ENCODE measurements at regions not wholly inside any gene's neighbourhood (a gene's known extent, or its start where the extent isn't known, plus 50 kb on each side); places are given as distances from the start of the nearest gene placed in this dataset.

GRCh38 chr16:65663774-65664173 is 541.9 kb upstream of the CDH11 start:
- TF ChIP-seq POLR2AphosphoS5 (IDR thresholded peaks at IDR 0.05; ENCODE audit: low read depth, low read length) (no peak), SPI1 (IDR thresholded peaks at IDR 0.05; ENCODE audit: low read depth, low read length) (no peak), TAF1 (IDR thresholded peaks at IDR 0.05; ENCODE audit: low read depth, low read length) (no peak), POU2F2 (IDR thresholded peaks at IDR 0.05; ENCODE audit: low read depth, low read length) (no peak), POLR2A (IDR thresholded peaks at IDR 0.05; ENCODE audit: low read depth, low read length) (no peak), PAX5 (IDR thresholded peaks at IDR 0.05; ENCODE audit: insufficient read depth, low read length, severe bottlenecking) (no peak)
- no peak for DNase-seq (ENCODE audit: insufficient read length, low spot score)
- FAIRE-seq: no peak

DNA sequence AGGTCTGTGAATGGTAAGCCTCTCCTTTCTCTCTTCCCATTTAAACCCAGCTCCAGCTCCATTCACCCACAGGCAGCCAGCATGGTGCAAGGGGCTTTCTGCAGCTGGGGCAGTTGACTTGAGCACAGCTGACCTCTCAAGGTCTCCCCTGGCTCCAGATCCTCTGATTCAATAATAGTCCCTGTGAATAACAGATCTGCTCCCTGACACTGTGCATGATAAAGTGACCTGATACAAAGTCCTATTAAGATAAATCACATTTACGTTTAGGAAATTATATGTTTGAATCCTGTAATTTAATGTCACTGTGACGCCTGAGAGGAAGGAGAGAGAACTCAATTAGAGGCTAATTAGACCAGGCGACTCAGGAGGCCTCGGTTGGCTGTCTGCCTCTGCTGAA is 540.4 kb upstream of the CDH11 start:
- no peak for DNase-seq (ENCODE audit: insufficient read length, low spot score)
- FAIRE-seq: no peak
- no peak for TF ChIP-seq TAF1 (IDR thresholded peaks at IDR 0.05; ENCODE audit: low read depth, low read length)
- no peak for TF ChIP-seq PAX5 (IDR thresholded peaks at IDR 0.05; ENCODE audit: insufficient read depth, low read length, severe bottlenecking)
- no peak for TF ChIP-seq POU2F2 (IDR thresholded peaks at IDR 0.05; ENCODE audit: low read depth, low read length)
- no peak for TF ChIP-seq POLR2AphosphoS5 (IDR thresholded peaks at IDR 0.05; ENCODE audit: low read depth, low read length)
- no peak for TF ChIP-seq POLR2A (IDR thresholded peaks at IDR 0.05; ENCODE audit: low read depth, low read length)
- TF ChIP-seq SPI1 (IDR thresholded peaks at IDR 0.05; ENCODE audit: low read depth, low read length): no peak

DNA sequence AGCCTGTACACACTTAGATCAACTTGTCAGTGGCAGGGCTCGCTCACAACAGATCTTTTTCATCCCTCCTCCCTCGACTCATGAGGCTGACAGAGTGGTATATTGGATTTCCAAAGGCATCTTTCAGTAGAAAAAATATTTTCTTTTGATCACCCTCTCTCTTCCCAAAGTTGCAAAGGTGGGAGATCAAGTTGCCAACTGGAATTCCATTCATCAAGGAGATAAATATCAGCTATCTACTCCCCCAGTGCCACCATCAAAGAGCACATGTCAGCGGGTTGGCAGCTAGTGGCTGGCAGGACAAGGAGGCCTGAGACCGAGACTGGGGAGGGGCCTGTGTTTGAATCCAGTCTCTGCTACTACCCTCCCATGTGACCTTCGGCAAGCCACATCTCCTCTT is 539.7 kb upstream of the CDH11 start:
- DNase-seq (ENCODE audit: insufficient read length, low spot score): no peak
- TF ChIP-seq POLR2AphosphoS5 (IDR thresholded peaks at IDR 0.05; ENCODE audit: low read depth, low read length) (no peak), POLR2A (IDR thresholded peaks at IDR 0.05; ENCODE audit: low read depth, low read length) (no peak), POU2F2 (IDR thresholded peaks at IDR 0.05; ENCODE audit: low read depth, low read length) (no peak), TAF1 (IDR thresholded peaks at IDR 0.05; ENCODE audit: low read depth, low read length) (no peak), SPI1 (IDR thresholded peaks at IDR 0.05; ENCODE audit: low read depth, low read length) (no peak), PAX5 (IDR thresholded peaks at IDR 0.05; ENCODE audit: insufficient read depth, low read length, severe bottlenecking) (no peak)

DNA sequence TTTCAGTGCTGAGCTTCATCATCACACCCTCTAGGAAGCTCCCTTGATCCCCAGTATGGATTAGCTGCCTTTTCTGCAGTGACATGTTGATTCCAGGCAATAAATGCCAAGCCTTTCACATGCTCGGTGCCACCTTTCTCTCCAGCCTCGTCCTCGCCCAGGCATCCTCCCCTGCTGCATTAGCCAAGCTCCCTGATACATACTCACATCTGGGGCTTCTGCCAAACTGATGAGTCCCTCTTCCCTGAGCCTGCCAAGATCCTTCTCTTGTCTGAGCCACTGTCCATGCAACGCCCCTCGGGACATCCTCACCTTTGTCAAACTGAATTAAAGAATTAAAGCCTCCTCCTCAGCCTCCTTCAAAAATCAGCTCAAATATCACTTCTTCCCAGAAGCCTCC is 538.5 kb upstream of the CDH11 start:
- TF ChIP-seq POLR2A (IDR thresholded peaks at IDR 0.05; ENCODE audit: low read depth, low read length): no peak
- TF ChIP-seq SPI1 (IDR thresholded peaks at IDR 0.05; ENCODE audit: low read depth, low read length): no peak
- TF ChIP-seq POLR2AphosphoS5 (IDR thresholded peaks at IDR 0.05; ENCODE audit: low read depth, low read length): no peak
- TF ChIP-seq TAF1 (IDR thresholded peaks at IDR 0.05; ENCODE audit: low read depth, low read length): no peak
- no peak for TF ChIP-seq PAX5 (IDR thresholded peaks at IDR 0.05; ENCODE audit: insufficient read depth, low read length, severe bottlenecking)
- TF ChIP-seq POU2F2 (IDR thresholded peaks at IDR 0.05; ENCODE audit: low read depth, low read length): no peak
- no peak for DNase-seq (ENCODE audit: insufficient read length, low spot score)
- no peak for FAIRE-seq

More for the DNA sequence above, 539.7 kb upstream of the CDH11 start:
- no peak for FAIRE-seq

DNA sequence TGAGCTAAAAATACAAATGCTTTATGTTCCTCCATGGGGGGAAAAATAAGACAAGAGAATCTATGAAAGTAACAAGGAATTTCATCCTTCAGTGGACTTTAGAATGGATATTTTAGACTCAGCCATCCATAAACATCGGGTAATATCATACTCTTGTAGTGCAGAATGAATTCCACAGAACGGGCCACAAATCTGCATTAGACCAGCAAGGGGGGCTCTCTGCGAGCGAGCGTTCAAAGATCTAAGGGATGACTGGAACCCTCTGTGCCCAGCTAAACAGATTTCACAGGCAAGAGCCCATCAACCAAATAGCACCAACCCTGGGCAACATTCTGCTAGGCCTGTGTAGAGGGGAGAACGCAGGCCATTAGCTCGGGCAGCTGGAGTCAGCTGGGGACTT is 537.9 kb upstream of the CDH11 start:
- no peak for FAIRE-seq
- no peak for DNase-seq (ENCODE audit: insufficient read length, low spot score)
- TF ChIP-seq POLR2AphosphoS5 (IDR thresholded peaks at IDR 0.05; ENCODE audit: low read depth, low read length) (no peak), POLR2A (IDR thresholded peaks at IDR 0.05; ENCODE audit: low read depth, low read length) (no peak), TAF1 (IDR thresholded peaks at IDR 0.05; ENCODE audit: low read depth, low read length) (no peak), SPI1 (IDR thresholded peaks at IDR 0.05; ENCODE audit: low read depth, low read length) (no peak), PAX5 (IDR thresholded peaks at IDR 0.05; ENCODE audit: insufficient read depth, low read length, severe bottlenecking) (no peak), POU2F2 (IDR thresholded peaks at IDR 0.05; ENCODE audit: low read depth, low read length) (no peak)

DNA sequence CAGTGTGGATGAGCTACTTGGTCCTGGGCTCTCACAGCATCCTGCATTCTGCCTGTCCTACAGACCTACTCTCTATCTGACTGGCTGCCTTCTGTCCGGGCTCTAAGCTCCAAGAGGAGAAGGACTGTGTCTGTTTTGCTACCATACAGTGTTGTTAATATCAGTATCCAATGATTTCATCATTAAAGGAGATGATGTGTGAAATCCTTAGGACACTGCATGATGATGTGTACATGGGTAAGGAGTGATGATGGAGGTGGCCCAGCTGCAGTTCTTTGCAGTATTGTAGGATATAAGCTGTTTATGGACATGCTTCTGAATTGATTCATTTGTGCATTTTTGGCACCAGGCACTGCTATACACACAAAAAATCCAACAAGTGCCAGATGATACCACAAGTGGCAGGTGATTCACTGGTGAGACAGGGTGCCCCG is 536.9 kb upstream of the CDH11 start:
- FAIRE-seq: no peak
- no peak for TF ChIP-seq SPI1 (IDR thresholded peaks at IDR 0.05; ENCODE audit: low read depth, low read length)
- TF ChIP-seq POLR2A (IDR thresholded peaks at IDR 0.05; ENCODE audit: low read depth, low read length): no peak
- no peak for TF ChIP-seq POLR2AphosphoS5 (IDR thresholded peaks at IDR 0.05; ENCODE audit: low read depth, low read length)
- TF ChIP-seq TAF1 (IDR thresholded peaks at IDR 0.05; ENCODE audit: low read depth, low read length): no peak
- TF ChIP-seq PAX5 (IDR thresholded peaks at IDR 0.05; ENCODE audit: insufficient read depth, low read length, severe bottlenecking): no peak
- TF ChIP-seq POU2F2 (IDR thresholded peaks at IDR 0.05; ENCODE audit: low read depth, low read length): no peak

DNA sequence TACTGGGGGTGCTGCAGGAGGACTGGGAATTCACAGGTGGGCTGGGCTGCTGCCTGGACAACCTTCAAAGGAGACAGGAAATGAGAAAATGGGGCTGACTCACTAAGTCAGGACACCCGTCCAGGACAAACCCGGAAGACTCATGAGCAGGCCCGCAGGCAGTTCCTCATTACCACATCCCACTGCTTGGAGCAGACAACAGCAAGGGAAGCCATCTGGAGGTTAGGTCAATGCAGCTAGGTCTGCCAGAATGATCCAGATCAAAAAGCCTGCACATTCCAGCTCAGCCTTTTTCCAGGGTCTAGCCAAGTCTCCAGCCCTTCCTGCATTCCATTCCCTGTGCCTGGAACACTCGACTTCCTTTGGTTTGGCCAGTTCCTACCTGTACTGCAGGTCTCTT is 536.5 kb upstream of the CDH11 start:
- TF ChIP-seq SPI1 (IDR thresholded peaks at IDR 0.05; ENCODE audit: low read depth, low read length): no peak
- TF ChIP-seq POLR2AphosphoS5 (IDR thresholded peaks at IDR 0.05; ENCODE audit: low read depth, low read length): no peak
- no peak for TF ChIP-seq POLR2A (IDR thresholded peaks at IDR 0.05; ENCODE audit: low read depth, low read length)
- TF ChIP-seq TAF1 (IDR thresholded peaks at IDR 0.05; ENCODE audit: low read depth, low read length): no peak
- TF ChIP-seq POU2F2 (IDR thresholded peaks at IDR 0.05; ENCODE audit: low read depth, low read length): no peak
- no peak for TF ChIP-seq PAX5 (IDR thresholded peaks at IDR 0.05; ENCODE audit: insufficient read depth, low read length, severe bottlenecking)
- FAIRE-seq (no peak), DNase-seq (ENCODE audit: insufficient read length, low spot score) (no peak)

More for the DNA sequence above, 536.9 kb upstream of the CDH11 start:
- no peak for DNase-seq (ENCODE audit: insufficient read length, low spot score)

- no peak for FAIRE-seq
- TF ChIP-seq PAX5 (IDR thresholded peaks at IDR 0.05; ENCODE audit: insufficient read depth, low read length, severe bottlenecking): no peak
- TF ChIP-seq TAF1 (IDR thresholded peaks at IDR 0.05; ENCODE audit: low read depth, low read length): no peak
- no peak for TF ChIP-seq SPI1 (IDR thresholded peaks at IDR 0.05; ENCODE audit: low read depth, low read length)
- no peak for TF ChIP-seq POU2F2 (IDR thresholded peaks at IDR 0.05; ENCODE audit: low read depth, low read length)
- no peak for TF ChIP-seq POLR2A (IDR thresholded peaks at IDR 0.05; ENCODE audit: low read depth, low read length)
- TF ChIP-seq POLR2AphosphoS5 (IDR thresholded peaks at IDR 0.05; ENCODE audit: low read depth, low read length): no peak
- no peak for DNase-seq (ENCODE audit: insufficient read length, low spot score)
Observed at GRCh38 chr16:65657556-65657955, 535.7 kb upstream of the CDH11 start.

DNA sequence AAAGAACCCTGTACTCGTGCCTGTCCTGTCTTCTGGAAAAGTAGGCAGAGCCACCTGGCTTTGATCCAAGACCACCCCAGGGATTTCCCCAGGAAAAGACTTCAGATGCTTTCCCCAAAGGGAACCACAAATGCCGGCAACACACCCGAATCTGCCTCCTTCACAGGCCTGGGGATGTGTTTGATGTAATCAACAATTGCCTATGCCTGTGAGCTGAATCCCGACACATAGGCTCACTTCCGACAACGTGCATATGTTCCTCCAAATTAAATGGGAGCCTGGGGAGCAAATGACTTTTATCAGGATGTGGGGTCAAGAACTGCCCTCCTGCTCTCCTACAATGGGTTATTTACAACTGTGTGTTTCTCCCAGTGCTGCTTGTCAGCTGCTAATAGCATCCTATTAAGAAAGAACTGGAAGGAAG is 535.2 kb upstream of the CDH11 start:
- TF ChIP-seq POU2F2 (IDR thresholded peaks at IDR 0.05; ENCODE audit: low read depth, low read length) (no peak), SPI1 (IDR thresholded peaks at IDR 0.05; ENCODE audit: low read depth, low read length) (no peak), PAX5 (IDR thresholded peaks at IDR 0.05; ENCODE audit: insufficient read depth, low read length, severe bottlenecking) (no peak), TAF1 (IDR thresholded peaks at IDR 0.05; ENCODE audit: low read depth, low read length) (no peak), POLR2AphosphoS5 (IDR thresholded peaks at IDR 0.05; ENCODE audit: low read depth, low read length) (no peak)
- FAIRE-seq (no peak), DNase-seq (ENCODE audit: insufficient read length, low spot score) (no peak)

GRCh38 chr16:65655802-65656201 is 533.9 kb upstream of the CDH11 start:
- DNase-seq (ENCODE audit: insufficient read length, low spot score) (no peak), FAIRE-seq (no peak)
- TF ChIP-seq POLR2A (IDR thresholded peaks at IDR 0.05; ENCODE audit: low read depth, low read length): no peak
- TF ChIP-seq PAX5 (IDR thresholded peaks at IDR 0.05; ENCODE audit: insufficient read depth, low read length, severe bottlenecking): no peak
- no peak for TF ChIP-seq POU2F2 (IDR thresholded peaks at IDR 0.05; ENCODE audit: low read depth, low read length)
- TF ChIP-seq POLR2AphosphoS5 (IDR thresholded peaks at IDR 0.05; ENCODE audit: low read depth, low read length): no peak
- TF ChIP-seq TAF1 (IDR thresholded peaks at IDR 0.05; ENCODE audit: low read depth, low read length): no peak
- no peak for TF ChIP-seq SPI1 (IDR thresholded peaks at IDR 0.05; ENCODE audit: low read depth, low read length)
